NCI-H774 (cell line): ENCODE measurements at regions not wholly inside any gene's neighbourhood (a gene's known extent, or its start where the extent isn't known, plus 50 kb on each side); places are given as distances from the start of the nearest gene placed in this dataset.
"Not testable (repeated sequence)": the region's sequence is repeated elsewhere in the genome, so short reads cannot be mapped to it uniquely, and the experiment has no call there.

ENCODE experiments used
- DNase-seq: peaks from one replicate; lab custom pipeline; 2025; lab: John Stamatoyannopoulos, UW

GRCh38 chr16:8452941-8453340, 137.4 kb downstream of the TMEM114 start:
- no peak for DNase-seq

- no peak for DNase-seq
Measured at GRCh38 chr16:8436931-8437330, 153.4 kb downstream of the TMEM114 start.

GRCh38 chr16:8431783-8432182, 158.5 kb downstream of the TMEM114 start:
- DNase-seq: no peak

GRCh38 chr16:8430401-8430800, 159.9 kb downstream of the TMEM114 start:
- no peak for DNase-seq

GRCh38 chr16:8426569-8426968, 163.7 kb downstream of the TMEM114 start:
- DNase-seq: no peak

GRCh38 chr16:8417145-8417544, 173.2 kb downstream of the TMEM114 start:
- no peak for DNase-seq

GRCh38 chr16:8408855-8409567, 181.3 kb downstream of the TMEM114 start:
- DNase-seq: no peak

- no peak for DNase-seq
Measured at GRCh38 chr16:8407351-8407750, 183.0 kb downstream of the TMEM114 start.

- DNase-seq: no peak
Measured at GRCh38 chr16:8403978-8404749, 186.1 kb downstream of the TMEM114 start.

GRCh38 chr16:8402981-8403843, 187.1 kb downstream of the TMEM114 start:
- DNase-seq: peak; percentile 23

GRCh38 chr16:8400683-8401082, 189.6 kb downstream of the TMEM114 start:
- not testable (repeated sequence) for DNase-seq

- DNase-seq: no peak
Measured at GRCh38 chr16:8398548-8398947, 191.8 kb downstream of the TMEM114 start.

GRCh38 chr16:8397223-8397622, 193.1 kb downstream of the TMEM114 start:
- DNase-seq: no peak

GRCh38 chr16:8396463-8396862, 193.8 kb downstream of the TMEM114 start:
- DNase-seq: no peak

- DNase-seq: no peak
Measured at GRCh38 chr16:8391257-8391656, 199.1 kb downstream of the TMEM114 start.

- no peak for DNase-seq
Measured at GRCh38 chr16:8388684-8389083, 201.6 kb downstream of the TMEM114 start.

GRCh38 chr16:8381814-8382213, 208.5 kb downstream of the TMEM114 start:
- DNase-seq: no peak

- DNase-seq: no peak
Measured at GRCh38 chr16:8380311-8380710, 210.0 kb downstream of the TMEM114 start.

GRCh38 chr16:8377864-8378263, 212.4 kb downstream of the TMEM114 start:
- no peak for DNase-seq

GRCh38 chr16:8376858-8377257, 213.5 kb downstream of the TMEM114 start:
- DNase-seq: no peak

- no peak for DNase-seq
Measured at GRCh38 chr16:8376430-8376829, 213.9 kb downstream of the TMEM114 start.

GRCh38 chr16:8375232-8375587, 215.1 kb downstream of the TMEM114 start:
- no peak for DNase-seq
